Common myeloid progenitor, CD34-positive (primary cell): ENCODE measurements at regions not wholly inside any gene's neighbourhood (a gene's known extent, or its start where the extent isn't known, plus 50 kb on each side); places are given as distances from the start of the nearest gene placed in this dataset.

ENCODE experiments used
- CTCF ChIA-PET: fragments of 350-600 bp; sonication (Branson Sonifier 250); formaldehyde crosslinking; loops from one replicate; lab custom pipeline; 2021; ENCODE audit warnings: antibody characterized with exemption; lab: Charles Lee
- POLR2A ChIA-PET: fragments of 350-600 bp; sonication (Branson Sonifier 250); formaldehyde crosslinking; loops from one replicate; lab custom pipeline; 2021; ENCODE audit warnings: antibody characterized with exemption; lab: Charles Lee
- DNase-seq, 3 donors: peaks; one replicate each; pipeline versions ENCODE4 v3.0.0 to v3.0.0-alpha.2; 2013
- H3K27ac ChIP-seq, 2 experiments: 1 replicate in 1 of 2; 2 replicates in 1 of 2; pipeline ENCODE4 v1.7.0; 2013; ENCODE audit warnings: inconsistent platforms in 2 of 2, low read length in 2 of 2, mild to moderate bottlenecking in 2 of 2, low read depth in 1 of 2, moderate library complexity in 1 of 2; ENCODE audit not compliant: severe bottlenecking in 2 of 2, insufficient read depth in 1 of 2, poor library complexity in 1 of 2
- H3K27me3 ChIP-seq, 5 experiments: replicated peaks in 2 of 5; 1 replicate in 3 of 5; 2 replicates in 2 of 5; pipeline versions ENCODE4 v1.6.1 to v1.7.0; 2013; ENCODE audit warnings: low read length in 4 of 5, mild to moderate bottlenecking in 2 of 5, moderate library complexity in 2 of 5, inconsistent platforms in 1 of 5; ENCODE audit not compliant: insufficient read depth in 5 of 5, control insufficient read depth in 4 of 5
- H3K36me3 ChIP-seq, 4 experiments: 1 replicate in 2 of 4; 2 replicates in 2 of 4; pipeline versions ENCODE4 v1.6.1 to v1.7.0; 2013; ENCODE audit warnings: low read length in 3 of 4, control low read depth in 1 of 4, mild to moderate bottlenecking in 1 of 4; ENCODE audit not compliant: control insufficient read depth in 4 of 4, insufficient read depth in 4 of 4
- H3K4me1 ChIP-seq, 4 experiments: 1 replicate in 3 of 4; 2 replicates in 1 of 4; pipeline versions ENCODE4 v1.6.1 to v1.7.1; 2013; ENCODE audit warnings: low read length in 3 of 4, mild to moderate bottlenecking in 3 of 4, control low read depth in 1 of 4, inconsistent platforms in 1 of 4, moderate library complexity in 1 of 4; ENCODE audit not compliant: control insufficient read depth in 4 of 4, insufficient read depth in 4 of 4; ENCODE audit errors: control extremely low read depth in 1 of 4
- H3K4me3 ChIP-seq, 7 experiments: 1 replicate in 4 of 7; 2 replicates in 3 of 7; pipeline versions ENCODE4 v1.5.1 to v1.7.0; 2013; ENCODE audit warnings: mild to moderate bottlenecking in 7 of 7, low read length in 6 of 7, moderate library complexity in 6 of 7, inconsistent platforms in 2 of 7, low read depth in 2 of 7, control low read depth in 1 of 7; ENCODE audit not compliant: insufficient read depth in 4 of 7, control insufficient read depth in 1 of 7; ENCODE audit errors: extremely low read depth in 1 of 7
- H3K9me3 ChIP-seq, 5 experiments: 1 replicate in 4 of 5; 2 replicates in 1 of 5; pipeline versions ENCODE4 v1.6.1 to v1.7.1; 2013; ENCODE audit warnings: low read length in 4 of 5, mild to moderate bottlenecking in 2 of 5, inconsistent platforms in 1 of 5, low read depth in 1 of 5, moderate library complexity in 1 of 5; ENCODE audit not compliant: control insufficient read depth in 4 of 5, insufficient read depth in 2 of 5; ENCODE audit errors: control extremely low read depth in 1 of 5
- WGBS: methylation state at CpG from one replicate; pipeline ENCODE4 v1.1.5; 2013; ENCODE audit not compliant: insufficient coverage; 5-methylcytosine and 5-hydroxymethylcytosine counted together

- H3K27me3 ChIP-seq, result no peaks in the 10 kb centered on the region
- H3K9me3 ChIP-seq, result no peaks in the 10 kb centered on the region
- CTCF ChIA-PET, result no interaction called here
- POLR2A ChIA-PET, result no interaction called here
- H3K4me1 ChIP-seq, result peaks cover 0 to 12% (median 2%) of the 10 kb centered on the region in 4 experiments
- 100% methylated on average over 6 of the region's 6 CpGs for WGBS
- no peaks in the 10 kb centered on the region for H3K36me3 ChIP-seq
- H3K4me3 ChIP-seq, result no peak overlapping the region
- H3K27ac ChIP-seq, result no peak overlapping the region
- DNase-seq, result no peak
Measured at GRCh38 chr12:93128332-93128707, 199.2 kb upstream of the EEA1 start.

GRCh38 chr12:93130366-93131054 is 201.4 kb upstream of the EEA1 start:
- H3K36me3 ChIP-seq, result no peaks in the 10 kb centered on the region
- H3K27me3 ChIP-seq, result no peaks in the 10 kb centered on the region
- H3K4me1 ChIP-seq, result peaks cover 7 to 28% (median 14%) of the 10 kb centered on the region in 4 experiments
- 77% methylated on average over 3 of the region's 4 CpGs for WGBS
- no peak for DNase-seq
- POLR2A ChIA-PET, result no interaction called here
- H3K4me3 ChIP-seq, result no peak overlapping the region
- H3K9me3 ChIP-seq, result no peaks in the 10 kb centered on the region
- no peak overlapping the region for H3K27ac ChIP-seq
- CTCF ChIA-PET, result no interaction called here

GRCh38 chr12:93133361-93133760 is 204.3 kb upstream of the EEA1 start:
- CTCF ChIA-PET, result interaction anchor here (0.9 kb wide), 1 partner anchor 30 kb away, joined by 3 read pairs; no protein-coding TSS in a partner anchor

DNA sequence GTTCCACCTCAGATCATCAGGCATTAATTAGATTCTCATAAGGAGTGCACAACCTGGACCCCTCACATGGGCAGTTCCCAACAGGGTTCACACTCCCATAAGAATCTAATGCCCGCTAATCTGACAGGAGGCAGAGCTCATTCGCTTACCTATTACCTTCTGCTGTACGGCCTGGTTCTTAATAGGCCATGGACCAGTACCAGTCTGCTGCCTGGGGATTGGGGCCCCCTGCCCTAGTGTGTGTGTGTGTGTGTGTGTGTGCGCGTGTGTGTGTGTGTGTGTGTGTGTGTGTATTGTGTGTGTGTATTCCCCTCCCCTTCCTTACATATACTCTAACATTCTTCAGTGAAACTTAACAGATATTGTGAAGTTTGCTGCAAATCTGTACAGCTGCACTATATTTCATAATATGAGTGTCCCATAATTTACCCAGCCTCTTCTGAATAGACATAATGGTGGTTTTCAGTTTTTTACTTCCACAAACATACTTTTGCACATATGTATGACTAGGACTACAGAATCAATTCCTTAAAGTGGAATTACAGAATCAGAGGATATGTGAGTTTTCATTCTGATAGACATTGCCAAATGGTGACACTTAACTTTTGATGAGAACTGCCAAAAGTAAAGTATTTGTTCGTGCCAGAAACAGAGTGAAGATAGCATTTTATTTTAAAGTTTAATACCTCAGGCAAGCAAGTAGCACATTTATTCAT is 205.2 kb upstream of the EEA1 start:
- Histone ChIP-seq H3K4me3 (peak overlapping the region in 1 of 7 experiments; percentile 1), H3K27ac (no peak overlapping the region), H3K4me1 (peaks cover 9 to 49% (median 21%) of the 10 kb centered on the region in 4 experiments), H3K27me3 (no peaks in the 10 kb centered on the region), H3K9me3 (no peaks in the 10 kb centered on the region), H3K36me3 (no peaks in the 10 kb centered on the region)
- DNase-seq, result no peak
- ChIA-PET POLR2A (no interaction called here), CTCF (interaction anchor here (0.9 kb wide), 1 partner anchor 29 kb away, joined by 3 read pairs; no protein-coding TSS in a partner anchor)
- WGBS, result 100% methylated on average over 3 of the region's 6 CpGs

More at GRCh38 chr12:93133361-93133760, 204.3 kb upstream of the EEA1 start:
- H3K27ac ChIP-seq, result no peak overlapping the region
- 100% methylated on average over 5 of the region's 5 CpGs for WGBS
- no peaks in the 10 kb centered on the region for H3K36me3 ChIP-seq
- peaks cover 9 to 40% (median 19%) of the 10 kb centered on the region in 4 experiments for H3K4me1 ChIP-seq
- POLR2A ChIA-PET, result no interaction called here
- H3K27me3 ChIP-seq, result no peaks in the 10 kb centered on the region
- H3K9me3 ChIP-seq, result no peaks in the 10 kb centered on the region
- no peak overlapping the region for H3K4me3 ChIP-seq
- no peak for DNase-seq

DNA sequence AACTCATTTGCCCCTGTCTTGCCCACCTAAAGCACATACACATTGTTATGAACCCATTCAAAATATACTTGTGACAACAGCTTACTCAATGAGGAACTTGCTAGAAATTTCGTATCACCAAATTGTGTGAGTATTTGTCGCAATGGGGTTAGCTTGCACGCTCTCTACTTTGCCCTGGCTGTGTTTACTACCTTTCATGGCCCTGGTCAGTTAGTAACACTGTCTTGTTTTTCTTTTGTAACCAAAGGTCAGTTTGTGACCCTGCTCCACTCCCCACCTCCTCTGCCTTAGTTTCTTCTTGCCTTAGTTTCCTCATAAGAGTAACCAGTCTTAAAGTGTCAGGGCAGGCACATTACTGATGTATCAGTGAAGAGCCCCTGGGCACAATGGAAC is 205.8 kb upstream of the EEA1 start:
- WGBS, result 100% methylated on average over 2 of the region's 3 CpGs
- Histone ChIP-seq H3K4me1 (peaks cover 9 to 53% (median 21%) of the 10 kb centered on the region in 4 experiments), H3K9me3 (no peaks in the 10 kb centered on the region), H3K27ac (no peak overlapping the region), H3K36me3 (no peaks in the 10 kb centered on the region), H3K27me3 (no peaks in the 10 kb centered on the region), H3K4me3 (peak overlapping the region in 2 of 7 experiments; percentile 16 to 21)
- POLR2A ChIA-PET, result no interaction called here
- DNase-seq, result no peak
- CTCF ChIA-PET, result interaction anchor here (0.6 kb wide), 1 partner anchor 149 kb away, joined by 3 read pairs; no protein-coding TSS in a partner anchor

- Histone ChIP-seq H3K36me3 (no peaks in the 10 kb centered on the region), H3K27me3 (no peaks in the 10 kb centered on the region), H3K27ac (peak overlapping the region in 1 of 2 experiments; percentile 37), H3K4me3 (peak overlapping the region in 3 of 7 experiments; percentile 16 to 21 (median 20)), H3K9me3 (no peaks in the 10 kb centered on the region), H3K4me1 (peaks cover 9 to 49% (median 19%) of the 10 kb centered on the region in 4 experiments)
- CTCF ChIA-PET, result interaction anchor here (0.6 kb wide), 1 partner anchor 150 kb away, joined by 3 read pairs; no protein-coding TSS in a partner anchor
- DNase-seq, result peak in 1 of 3 donors; percentile 29
- WGBS, result 100% methylated on average over 1 of the region's 6 CpGs
- POLR2A ChIA-PET, result no interaction called here
Measured at GRCh38 chr12:93135286-93136239, 206.5 kb upstream of the EEA1 start.
